Esophagus squamous epithelium (tissue), 4 donors: ENCODE measurements at regions not wholly inside any gene's neighbourhood (a gene's known extent, or its start where the extent isn't known, plus 50 kb on each side); places are given as distances from the start of the nearest gene placed in this dataset.

Experiments used
- POLR2A ChIP-seq, 4 donors: fragments of 450-650 bp; IDR thresholded peaks; one replicate each; pipeline ENCODE4 v1.6.1; 2017; ENCODE audit warnings: antibody characterized with exemption in 4 of 4, mild to moderate bottlenecking in 4 of 4, moderate library complexity in 3 of 4
- TF ChIP-seq, protein P1 (sequence below), 6 experiments: fragments of 450-650 bp in 4 of 6; fragments of 200-600 bp in 2 of 6; sonication (generic) in 2 of 6; IDR thresholded peaks; one replicate each; pipeline ENCODE4 v1.5.1; 2016 to 2019; ENCODE audit warnings: antibody characterized with exemption in 6 of 6, mild to moderate bottlenecking in 4 of 6, moderate library complexity in 4 of 6

DNA sequence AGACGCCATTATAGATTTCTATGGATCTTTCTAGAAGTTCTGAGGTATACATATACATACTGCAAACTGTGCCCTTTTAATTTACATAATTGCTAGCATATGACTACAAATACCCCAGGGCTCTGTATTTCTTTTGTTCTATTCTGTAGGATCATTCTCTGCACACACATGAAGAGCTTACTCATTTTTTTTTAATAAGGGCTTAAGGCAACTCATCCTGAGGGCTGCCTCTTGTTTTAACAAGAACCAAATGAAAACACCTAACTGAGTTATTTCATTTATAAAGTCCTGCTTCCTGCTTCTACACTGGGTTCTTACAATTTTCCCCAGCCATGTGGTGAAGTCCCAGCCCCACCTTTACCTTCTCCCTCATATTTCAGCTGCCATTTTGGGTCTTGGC lies 390.5 kb downstream of the IRS1 start:
- TF ChIP-seq, protein P1, sequence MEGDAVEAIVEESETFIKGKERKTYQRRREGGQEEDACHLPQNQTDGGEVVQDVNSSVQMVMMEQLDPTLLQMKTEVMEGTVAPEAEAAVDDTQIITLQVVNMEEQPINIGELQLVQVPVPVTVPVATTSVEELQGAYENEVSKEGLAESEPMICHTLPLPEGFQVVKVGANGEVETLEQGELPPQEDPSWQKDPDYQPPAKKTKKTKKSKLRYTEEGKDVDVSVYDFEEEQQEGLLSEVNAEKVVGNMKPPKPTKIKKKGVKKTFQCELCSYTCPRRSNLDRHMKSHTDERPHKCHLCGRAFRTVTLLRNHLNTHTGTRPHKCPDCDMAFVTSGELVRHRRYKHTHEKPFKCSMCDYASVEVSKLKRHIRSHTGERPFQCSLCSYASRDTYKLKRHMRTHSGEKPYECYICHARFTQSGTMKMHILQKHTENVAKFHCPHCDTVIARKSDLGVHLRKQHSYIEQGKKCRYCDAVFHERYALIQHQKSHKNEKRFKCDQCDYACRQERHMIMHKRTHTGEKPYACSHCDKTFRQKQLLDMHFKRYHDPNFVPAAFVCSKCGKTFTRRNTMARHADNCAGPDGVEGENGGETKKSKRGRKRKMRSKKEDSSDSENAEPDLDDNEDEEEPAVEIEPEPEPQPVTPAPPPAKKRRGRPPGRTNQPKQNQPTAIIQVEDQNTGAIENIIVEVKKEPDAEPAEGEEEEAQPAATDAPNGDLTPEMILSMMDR (IDR thresholded peaks at IDR 0.05): no peak
- no peak for TF ChIP-seq POLR2A (IDR thresholded peaks at IDR 0.05)
